ENCODE measurements at regions not wholly inside any gene's neighbourhood (a gene's known extent, or its start where the extent isn't known, plus 50 kb on each side); places are given as distances from the start of the nearest gene placed in this dataset.
"Not testable (repeated sequence)": the region's sequence is repeated elsewhere in the genome, so short reads cannot be mapped to it uniquely, and the experiment has no call there.

- no peak overlapping the region for H3K27ac ChIP-seq
- no peak for DNase-seq (ENCODE audit: low spot score)
These were observed 366.8 kb upstream of the UMPS start for GRCh38 chr3:124363476-124363875.

GRCh38 chr3:124364317-124365020, 365.8 kb upstream of the UMPS start:
- Histone ChIP-seq H3K27me3 (no peaks in the 10 kb centered on the region), H3K27ac (no peak overlapping the region), H3K4me1 (no peaks in the 10 kb centered on the region), H3K36me3 (no peaks in the 10 kb centered on the region), H3K9me3 (no peaks in the 10 kb centered on the region), H3K4me3 (no peak overlapping the region)
- no peak for TF ChIP-seq CTCF (IDR thresholded peaks at IDR 0.05)
- DNase-seq (ENCODE audit: low spot score) = no peak

More at GRCh38 chr3:124363476-124363875, 366.8 kb upstream of the UMPS start:
- no peaks in the 10 kb centered on the region for H3K9me3 ChIP-seq
- no peak overlapping the region for H3K4me3 ChIP-seq
- no peak for TF ChIP-seq CTCF (IDR thresholded peaks at IDR 0.05)
- no peaks in the 10 kb centered on the region for H3K36me3 ChIP-seq
- H3K27me3 ChIP-seq = no peaks in the 10 kb centered on the region
- H3K4me1 ChIP-seq = no peaks in the 10 kb centered on the region

- not testable (repeated sequence) for H3K27ac ChIP-seq; H3K9me3 ChIP-seq; H3K4me3 ChIP-seq; H3K4me1 ChIP-seq; H3K36me3 ChIP-seq; H3K27me3 ChIP-seq; DNase-seq (ENCODE audit: low spot score)
These were observed 363.6 kb upstream of the UMPS start for GRCh38 chr3:124366655-124367054.

- no peak for TF ChIP-seq CTCF (IDR thresholded peaks at IDR 0.05)
These were observed 357.5 kb upstream of the UMPS start for GRCh38 chr3:124372775-124373174.

GRCh38 chr3:124373524-124373923, 356.7 kb upstream of the UMPS start:
- H3K4me3 ChIP-seq = no peak overlapping the region
- TF ChIP-seq CTCF (IDR thresholded peaks at IDR 0.05) = no peak
- H3K36me3 ChIP-seq = no peaks in the 10 kb centered on the region
- H3K27ac ChIP-seq = no peak overlapping the region
- no peaks in the 10 kb centered on the region for H3K9me3 ChIP-seq
- no peak for DNase-seq (ENCODE audit: low spot score)
- no peaks in the 10 kb centered on the region for H3K4me1 ChIP-seq
- H3K27me3 ChIP-seq = no peaks in the 10 kb centered on the region

More at GRCh38 chr3:124372775-124373174, 357.5 kb upstream of the UMPS start:
- no peaks in the 10 kb centered on the region for H3K27me3 ChIP-seq
- no peaks in the 10 kb centered on the region for H3K36me3 ChIP-seq
- no peaks in the 10 kb centered on the region for H3K4me1 ChIP-seq
- no peak overlapping the region for H3K27ac ChIP-seq
- DNase-seq (ENCODE audit: low spot score) = no peak
- no peaks in the 10 kb centered on the region for H3K9me3 ChIP-seq
- H3K4me3 ChIP-seq = no peak overlapping the region

- Histone ChIP-seq H3K4me3 (no peak overlapping the region), H3K27ac (no peak overlapping the region), H3K4me1 (no peaks in the 10 kb centered on the region), H3K36me3 (no peaks in the 10 kb centered on the region), H3K27me3 (no peaks in the 10 kb centered on the region), H3K9me3 (no peaks in the 10 kb centered on the region)
- no peak for TF ChIP-seq CTCF (IDR thresholded peaks at IDR 0.05)
- no peak for DNase-seq (ENCODE audit: low spot score)
These were observed 355.7 kb upstream of the UMPS start for GRCh38 chr3:124374583-124374982.

Data from right atrium auricular region (tissue), 2 donors.